A549 (cell line): ENCODE measurements at regions not wholly inside any gene's neighbourhood (a gene's known extent, or its start where the extent isn't known, plus 50 kb on each side); places are given as distances from the start of the nearest gene placed in this dataset.

Experiments
- ATAC-seq, 2 experiments: fragments of 200-7000 bp in 1 of 2; fragments of >200 bp in 1 of 2; cut with Nextera tagmentation in 1 of 2; cut with Tn5 transposase in 1 of 2; 3 replicates each; pipeline versions ENCODE4 v1.8.0 to v1.9.1; 2018 to 2020; ENCODE audit warnings: mild to moderate bottlenecking in 1 of 2, moderate library complexity in 1 of 2
- CTCF ChIA-PET: fragments of 300-600 bp; sonication (Branson Sonifier 250); formaldehyde crosslinking; extraction: SDS; loops from one replicate; lab custom pipeline; 2021; ENCODE audit warnings: antibody characterized with exemption, inconsistent platforms; lab: Yijun Ruan, JAX
- POLR2A ChIA-PET: fragments of 350-600 bp; formaldehyde crosslinking; extraction: SDS; loops from one replicate; lab custom pipeline; 2021; ENCODE audit warnings: antibody characterized with exemption, inconsistent platforms; lab: Yijun Ruan, JAX
- DNase-seq, 2 experiments: peaks; one replicate each; pipeline versions ENCODE4 v3.0.0 to v3.0.0-alpha.2; 2011 to 2016; ENCODE audit warnings: low read depth in 1 of 2, low spot score in 1 of 2
- FAIRE-seq: peaks from 2 replicates; lab custom pipeline; 2011; peaks lifted over from hg19 to GRCh38; lab: Jason Lieb, UNC
- H3K27ac ChIP-seq, 2 experiments: fragments of >200 bp; sonication (Bioruptor Twin); formaldehyde crosslinking; 3 replicates each; pipeline ENCODE4 v1.5.1; 2016 to 2017
- H3K4me1 ChIP-seq: fragments of >200 bp; sonication (Bioruptor Twin); formaldehyde crosslinking; 3 replicates; pipeline ENCODE4 v1.6.1; 2016
- H3K4me2 ChIP-seq: fragments of >200 bp; sonication (Bioruptor Twin); formaldehyde crosslinking; 3 replicates; pipeline ENCODE4 v1.6.1; 2016
- H3K4me3 ChIP-seq: fragments of >200 bp; sonication (Bioruptor Twin); formaldehyde crosslinking; 3 replicates; pipeline ENCODE4 v1.5.1; 2016
- H3K9me3 ChIP-seq: fragments of >200 bp; sonication (Bioruptor Twin); formaldehyde crosslinking; 3 replicates; pipeline ENCODE4 v1.6.1; 2016
- BCL3 ChIP-seq: fragments of >200 bp; sonication (Bioruptor Twin); formaldehyde crosslinking; IDR thresholded peaks from 3 replicates; pipeline ENCODE4 v1.6.1; 2016
- CBX2 ChIP-seq: fragments of 200-600 bp; sonication (generic); IDR thresholded peaks from 2 replicates; pipeline ENCODE4 v1.6.1; 2016; ENCODE audit warnings: low read depth, mild to moderate bottlenecking, borderline replicate concordance
- CHD2 ChIP-seq: fragments of 150-350 bp; IDR thresholded peaks from 2 replicates; pipeline ENCODE4 v1.6.1; 2014; ENCODE audit warnings: low read length; ENCODE audit not compliant: partially characterized antibody
- E2F6 ChIP-seq: IDR thresholded peaks from 2 replicates; pipeline ENCODE4 v1.6.1; 2012; ENCODE audit warnings: low read depth, borderline replicate concordance
- ESRRA ChIP-seq: fragments of 150-350 bp; IDR thresholded peaks from 2 replicates; pipeline ENCODE4 v1.6.1; 2014; ENCODE audit warnings: mild to moderate bottlenecking, low read length, borderline replicate concordance
- FOSL2 ChIP-seq, 2 experiments: fragments of 450-650 bp in 1 of 2; fragments of >200 bp in 1 of 2; sonication (Bioruptor Twin) in 1 of 2; formaldehyde crosslinking; IDR thresholded peaks; 2 replicates each; pipeline versions ENCODE4 v1.5.0 to v1.6.1; 2016 to 2020; ENCODE audit warnings: mild to moderate bottlenecking in 1 of 2, moderate library complexity in 1 of 2
- HDAC2 ChIP-seq: fragments of 200-600 bp; sonication (generic); IDR thresholded peaks from 2 replicates; pipeline ENCODE4 v1.6.1; 2016
- HMGXB4 ChIP-seq: fragments of 250-450 bp; sonication (Bioruptor Pico); IDR thresholded peaks from 2 replicates; pipeline ENCODE4 v1.5.0; 2021; ENCODE audit warnings: mild to moderate bottlenecking, moderate library complexity, borderline replicate concordance
- JUNB ChIP-seq: fragments of >200 bp; sonication (Bioruptor Twin); formaldehyde crosslinking; IDR thresholded peaks from 2 replicates; pipeline ENCODE4 v1.6.1; 2016
- MAFK ChIP-seq: fragments of 450-650 bp; IDR thresholded peaks from 2 replicates; pipeline ENCODE4 v1.6.1; 2014; ENCODE audit not compliant: partially characterized antibody
- MAZ ChIP-seq: fragments of 150-350 bp; IDR thresholded peaks from 2 replicates; pipeline ENCODE4 v1.6.1; 2014; ENCODE audit warnings: antibody characterized with exemption, low read depth, low read length, borderline replicate concordance
- PHF8 ChIP-seq: fragments of 200-600 bp; sonication (generic); IDR thresholded peaks from 2 replicates; pipeline ENCODE4 v1.6.1; 2016; ENCODE audit warnings: low read depth, mild to moderate bottlenecking, antibody characterized with exemption, moderate library complexity, borderline replicate concordance
- RCOR1 ChIP-seq: fragments of 150-350 bp; IDR thresholded peaks from 2 replicates; pipeline ENCODE4 v1.6.1; 2014; ENCODE audit warnings: antibody characterized with exemption, low read length, low read depth
- SREBF2 ChIP-seq: fragments of 450-650 bp; IDR thresholded peaks from 2 replicates; pipeline ENCODE4 v1.6.1; 2014; ENCODE audit warnings: mild to moderate bottlenecking, moderate library complexity
- TP53 ChIP-seq: fragments of 250-450 bp; sonication (Bioruptor Pico); IDR thresholded peaks from 2 replicates; pipeline ENCODE4 v1.5.0; 2021; ENCODE audit warnings: mild to moderate bottlenecking, moderate library complexity
- WGBS: methylation state at CpG from one replicate; pipeline ENCODE4 v1.1.6; 2017; ENCODE audit errors: missing lambda C conversion rate; 5-methylcytosine and 5-hydroxymethylcytosine counted together
- TF ChIP-seq, protein P1 (sequence below): fragments of 150-350 bp; IDR thresholded peaks from 2 replicates; pipeline ENCODE4 v1.6.1; 2014; ENCODE audit warnings: low read depth, mild to moderate bottlenecking, low read length
- TF ChIP-seq, protein P2 (sequence below): IDR thresholded peaks from 2 replicates; pipeline ENCODE4 v1.6.1; 2012

- no peaks in the 10 kb centered on the region for H3K9me3 ChIP-seq
- ATAC-seq, result no peak
- no peak for TF ChIP-seq E2F6
- no peak for TF ChIP-seq PHF8
- no peak for TF ChIP-seq RCOR1
- no peak for TF ChIP-seq MAFK
- TF ChIP-seq ESRRA, result no peak
- TF ChIP-seq TP53, result no peak
- TF ChIP-seq, protein P1, sequence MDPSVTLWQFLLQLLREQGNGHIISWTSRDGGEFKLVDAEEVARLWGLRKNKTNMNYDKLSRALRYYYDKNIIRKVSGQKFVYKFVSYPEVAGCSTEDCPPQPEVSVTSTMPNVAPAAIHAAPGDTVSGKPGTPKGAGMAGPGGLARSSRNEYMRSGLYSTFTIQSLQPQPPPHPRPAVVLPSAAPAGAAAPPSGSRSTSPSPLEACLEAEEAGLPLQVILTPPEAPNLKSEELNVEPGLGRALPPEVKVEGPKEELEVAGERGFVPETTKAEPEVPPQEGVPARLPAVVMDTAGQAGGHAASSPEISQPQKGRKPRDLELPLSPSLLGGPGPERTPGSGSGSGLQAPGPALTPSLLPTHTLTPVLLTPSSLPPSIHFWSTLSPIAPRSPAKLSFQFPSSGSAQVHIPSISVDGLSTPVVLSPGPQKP, result no peak
- TF ChIP-seq HMGXB4 (CRISPR knock-in tag), result no peak
- TF ChIP-seq SREBF2, result no peak
- TF ChIP-seq, protein P2, sequence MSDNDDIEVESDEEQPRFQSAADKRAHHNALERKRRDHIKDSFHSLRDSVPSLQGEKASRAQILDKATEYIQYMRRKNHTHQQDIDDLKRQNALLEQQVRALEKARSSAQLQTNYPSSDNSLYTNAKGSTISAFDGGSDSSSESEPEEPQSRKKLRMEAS, result no peak
- no peak for TF ChIP-seq CHD2
- TF ChIP-seq CBX2, result no peak
- no peak for TF ChIP-seq MAZ
- TF ChIP-seq HDAC2, result no peak
- TF ChIP-seq, all 56 proteins: peak for 0
- Histone ChIP-seq H3K4me1 (peaks cover 10% of the 10 kb centered on the region), H3K4me2 (no peak overlapping the region), H3K27ac (no peak overlapping the region), H3K4me3 (no peak overlapping the region)
- ChIA-PET POLR2A (no interaction called here), CTCF (interaction anchor here (0.6 to 2.1 kb wide), 3 partner anchors 9 to 866 kb away, joined by 3 to 5 read pairs (median 4); no protein-coding TSS in a partner anchor)
- FAIRE-seq (no peak), DNase-seq (peak in 1 of 2 experiments; percentile 17)
- whole genome bisulfite sequencing, result 69% methylated on average over 6 of the region's 6 CpGs
Observed at GRCh38 chr21:36584980-36585940, 105.3 kb upstream of the CLDN14 start.

DNA sequence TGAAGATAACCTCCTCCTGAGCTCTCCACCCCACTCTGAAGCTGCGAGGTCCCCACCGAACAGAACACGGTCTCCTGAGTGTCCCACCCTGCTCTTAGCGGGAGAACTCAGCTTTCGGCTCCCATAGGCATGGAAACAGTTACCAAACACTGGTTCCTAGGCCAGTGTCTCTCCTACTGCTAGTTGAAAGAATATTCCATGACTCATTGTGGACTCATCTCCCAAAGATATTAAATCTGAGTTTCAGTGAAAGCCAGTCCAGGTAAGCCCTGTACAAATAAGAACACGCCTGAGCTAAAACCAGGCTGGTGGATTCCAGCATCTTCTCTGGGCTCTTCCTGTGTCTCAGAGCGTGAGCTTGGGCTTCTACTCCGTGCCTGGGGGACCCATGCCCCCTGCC, 107.5 kb upstream of the CLDN14 start:
- POLR2A ChIA-PET, result interaction anchor here (1.0 kb wide), 1 partner anchor 158 kb away, joined by 4 read pairs; no protein-coding TSS in a partner anchor
- CTCF ChIA-PET, result interaction anchor here (0.5 to 1.7 kb wide), 5 partner anchors 17 to 380 kb away, joined by 3 to 5 read pairs (median 3); no protein-coding TSS in a partner anchor
- Histone ChIP-seq H3K4me2 (peak overlapping the region; percentile 59), H3K4me3 (no peak overlapping the region), H3K27ac (peak overlapping the region in 1 of 2 experiments; percentile 76; a peak in 3 of 6 replicates), H3K9me3 (no peaks in the 10 kb centered on the region)
- FAIRE-seq (no peak), ATAC-seq (peak; percentile 64 to 83; a peak in 5 of 6 replicates), DNase-seq (peak; percentile 4 to 10)
- WGBS, result 43% methylated on average over 8 of the region's 8 CpGs
- TF ChIP-seq BCL3, result no peak
- TF ChIP-seq FOSL2 (IDR thresholded peaks at IDR 0.05), result peak; percentile 38
- TF ChIP-seq FOSL2 (CRISPR knock-in tag; IDR thresholded peaks at IDR 0.05), result peak; percentile 51; the same call in 1 of the 2 replicates
- TF ChIP-seq JUNB, result peak; percentile 29; the same call in 1 of the 2 replicates
- TF ChIP-seq, all 56 proteins: peak for 2
- H3K4me1 ChIP-seq, result peaks cover 10% of the 10 kb centered on the region
